ENCODE measurements at regions not wholly inside any gene's neighbourhood (a gene's known extent, or its start where the extent isn't known, plus 50 kb on each side); places are given as distances from the start of the nearest gene placed in this dataset.
A peak's percentile ranks its signal among the peaks of the same experiment; 100 is the strongest.

DNA sequence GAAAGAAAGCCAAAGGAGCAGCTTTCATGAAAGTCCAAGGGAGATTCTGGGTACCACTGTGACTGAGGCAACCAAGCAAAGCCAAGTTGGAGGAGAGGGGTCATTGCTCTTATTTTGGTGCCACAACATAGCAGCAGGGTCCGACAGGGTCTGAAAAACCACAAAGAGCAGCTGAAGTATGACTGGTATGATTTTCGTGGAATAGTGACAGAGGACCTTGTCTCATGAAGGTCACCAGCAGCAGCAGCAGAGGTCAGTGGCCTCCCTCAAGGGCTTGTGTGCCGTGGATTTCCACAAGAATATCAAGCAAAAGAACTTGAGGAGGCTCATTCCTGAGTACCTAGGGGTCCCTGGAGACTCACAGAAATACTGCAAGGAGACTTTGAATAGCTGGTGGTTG, 160.9 kb upstream of the SYT6 start:
- DNase-seq (ENCODE audit: low read depth) = no peak

DNA sequence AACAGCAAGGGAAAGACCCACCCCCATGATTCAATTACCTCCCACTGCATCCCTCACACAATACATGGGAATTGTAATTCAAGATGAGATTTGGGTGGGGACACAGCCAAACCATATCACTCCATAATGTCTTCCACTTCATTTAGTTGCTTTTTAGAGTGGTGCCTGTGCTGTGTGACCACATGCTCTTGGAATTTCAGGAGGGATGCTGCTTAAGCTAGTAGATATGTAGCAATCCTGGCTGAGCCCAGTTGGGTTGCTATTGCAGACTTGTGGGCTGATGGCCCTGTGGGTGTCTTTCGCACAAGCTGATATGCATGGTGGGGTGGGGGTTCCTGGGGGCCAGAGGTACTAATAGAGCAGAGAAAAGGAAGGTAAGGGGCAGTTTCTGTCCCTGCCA, 160.4 kb upstream of the SYT6 start:
- DNase-seq (ENCODE audit: low read depth) = no peak

DNA sequence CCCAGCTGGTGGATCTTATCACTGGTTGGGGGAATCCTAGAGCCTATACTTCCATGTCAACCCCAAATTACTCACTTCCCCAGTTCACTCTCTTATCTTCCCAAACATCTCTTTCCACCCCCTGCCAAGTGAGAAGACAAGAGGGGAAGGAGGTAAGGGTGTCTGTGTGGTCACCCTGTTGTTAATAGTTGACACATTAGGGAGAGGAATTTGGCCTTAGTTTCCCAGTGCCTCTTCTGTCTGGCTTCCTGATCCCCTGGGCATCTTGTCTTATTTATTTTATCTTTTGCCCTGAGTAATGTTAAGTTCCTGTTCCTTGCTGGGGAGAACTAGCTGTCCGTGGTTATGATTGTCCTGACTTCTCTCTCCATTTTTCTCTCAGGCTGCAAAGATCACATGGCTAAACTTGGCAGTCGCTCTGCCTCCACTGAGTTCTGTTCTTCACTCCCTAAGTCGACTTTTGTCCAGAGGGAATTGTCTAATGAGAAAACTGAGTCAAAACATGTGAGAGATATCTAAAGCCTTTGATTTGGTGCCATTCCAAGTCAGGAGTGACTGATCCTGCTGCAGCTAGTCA, 157.1 kb upstream of the SYT6 start:
- DNase-seq (ENCODE audit: low read depth) = no peak

DNA sequence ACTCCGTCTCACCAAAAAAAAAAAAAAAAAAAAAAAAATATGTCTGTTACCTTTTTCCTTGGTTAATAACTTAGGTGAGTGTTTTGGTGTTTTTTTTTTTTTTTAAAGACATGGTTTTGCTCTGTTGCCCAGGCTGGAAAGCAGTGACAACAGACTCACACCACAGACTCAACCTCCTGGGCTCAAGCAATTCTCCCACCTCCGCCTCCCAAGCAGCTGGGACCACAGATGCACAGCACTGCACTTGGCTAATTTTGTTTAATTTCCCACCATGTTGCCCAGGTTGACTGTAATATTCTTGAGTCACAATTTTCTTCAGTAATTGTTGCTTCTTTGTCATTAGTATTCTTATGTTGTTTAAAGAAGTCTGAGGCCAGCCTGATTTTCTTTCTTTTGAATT, 149.2 kb upstream of the SYT6 start:
- no peak for DNase-seq (ENCODE audit: low read depth)

DNA sequence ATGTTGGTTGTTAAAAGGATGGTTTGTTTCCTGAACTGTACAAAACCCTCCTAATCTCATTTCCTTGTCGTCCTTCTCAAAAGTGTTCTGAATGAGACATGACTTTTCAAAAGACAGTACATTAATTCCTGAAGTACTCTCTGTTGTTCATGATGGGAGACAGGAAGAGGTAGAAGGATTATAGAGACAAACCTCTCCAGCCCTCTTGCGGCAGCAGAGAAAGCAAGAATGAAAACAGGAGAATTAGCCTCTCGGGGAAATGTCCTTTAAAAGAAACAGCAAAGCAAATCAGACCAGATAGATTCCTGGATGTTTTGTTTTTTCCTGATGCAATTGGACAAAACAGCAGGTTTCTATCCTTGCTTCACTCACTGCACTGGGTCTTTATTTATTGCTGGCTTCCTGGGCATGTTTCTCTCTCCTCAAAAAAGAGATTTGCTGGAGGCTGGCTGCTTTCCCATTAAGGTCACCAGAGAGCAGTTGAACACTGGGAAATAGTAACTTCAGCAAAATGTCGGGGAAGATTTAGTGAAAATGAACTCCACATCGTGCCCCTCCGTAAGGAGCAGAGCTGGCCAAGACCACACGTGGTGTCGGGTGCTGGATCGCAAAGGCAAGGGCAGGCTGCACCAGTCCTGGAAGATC, 145.8 kb upstream of the SYT6 start:
- DNase-seq (ENCODE audit: low read depth) = no peak

DNA sequence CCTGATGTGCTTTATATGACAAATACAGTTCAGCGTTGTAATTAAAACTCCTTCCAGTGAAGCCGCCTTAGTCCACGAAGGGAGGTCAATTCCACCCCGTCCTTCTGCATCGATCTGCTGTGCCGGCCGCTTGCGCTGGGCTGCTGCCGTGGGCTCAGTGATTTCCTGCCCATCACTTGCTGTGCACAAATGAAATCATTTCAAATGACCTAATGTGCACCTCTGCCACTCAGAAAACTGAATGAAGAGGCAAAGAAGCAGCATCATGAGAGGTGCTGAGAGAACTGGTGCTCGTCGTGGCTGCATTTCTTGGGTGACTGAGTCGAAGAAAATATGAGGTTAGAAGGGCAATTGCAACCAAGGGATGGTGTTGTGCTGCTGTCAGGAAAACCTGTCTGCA, 144.3 kb upstream of the SYT6 start:
- DNase-seq (ENCODE audit: low read depth) = no peak

DNA sequence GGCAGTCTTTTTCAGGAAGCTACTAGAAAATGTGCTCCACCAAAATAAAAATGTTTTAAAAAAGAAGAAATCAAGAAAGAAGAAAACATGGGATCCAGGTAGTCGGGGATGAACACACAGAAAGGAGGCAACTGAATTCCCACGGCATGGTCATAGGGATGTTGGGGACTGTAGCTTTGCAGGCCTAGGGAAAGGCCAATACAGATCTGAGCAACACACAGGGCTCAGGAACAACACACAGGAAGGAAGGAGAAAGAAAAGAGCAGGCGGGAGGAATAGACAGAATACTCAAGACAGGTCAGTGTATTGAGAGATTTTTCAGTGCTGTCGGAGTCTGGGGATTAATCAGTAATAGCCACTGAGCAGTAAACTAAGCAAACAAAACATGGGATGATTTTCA, 142.7 kb upstream of the SYT6 start:
- DNase-seq (ENCODE audit: low read depth) = no peak

DNA sequence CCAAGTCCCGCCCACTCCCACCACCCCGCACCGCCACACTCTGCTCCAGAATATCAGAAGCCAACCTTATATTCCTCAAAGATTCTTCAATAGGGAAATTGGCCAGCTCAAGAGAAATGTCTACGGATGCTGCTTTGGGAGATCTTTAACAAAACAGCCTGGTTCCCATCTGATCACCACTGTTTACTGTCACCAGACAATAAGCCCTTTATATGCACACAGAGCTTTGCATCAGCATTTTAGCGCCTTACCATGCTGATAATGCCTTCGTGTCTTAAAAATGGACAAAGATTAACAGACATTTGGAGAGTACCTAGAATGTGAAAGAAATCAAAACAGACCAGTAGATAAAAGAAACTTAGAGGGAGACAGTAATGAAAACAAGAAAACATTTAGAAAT, 141.7 kb upstream of the SYT6 start:
- no peak for DNase-seq (ENCODE audit: low read depth)

DNA sequence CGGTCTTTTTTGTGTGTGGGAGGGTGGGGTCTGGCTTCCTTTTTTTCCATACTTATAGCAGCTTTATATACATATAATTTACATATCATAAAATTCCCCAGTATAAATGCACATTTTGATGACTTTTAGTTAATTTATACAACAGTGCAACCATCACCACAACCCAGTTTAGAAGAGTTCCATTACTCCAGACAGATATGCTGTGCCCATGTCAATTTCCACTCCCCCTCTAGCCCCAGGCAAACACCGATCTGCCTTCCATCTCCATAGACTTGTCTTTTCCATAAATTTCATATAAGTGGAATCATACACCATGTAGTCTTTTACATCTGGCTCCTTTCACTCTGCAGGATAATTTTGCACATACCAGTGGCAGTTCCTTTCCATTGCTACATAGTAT, 139.2 kb upstream of the SYT6 start:
- no peak for DNase-seq (ENCODE audit: low read depth)

DNA sequence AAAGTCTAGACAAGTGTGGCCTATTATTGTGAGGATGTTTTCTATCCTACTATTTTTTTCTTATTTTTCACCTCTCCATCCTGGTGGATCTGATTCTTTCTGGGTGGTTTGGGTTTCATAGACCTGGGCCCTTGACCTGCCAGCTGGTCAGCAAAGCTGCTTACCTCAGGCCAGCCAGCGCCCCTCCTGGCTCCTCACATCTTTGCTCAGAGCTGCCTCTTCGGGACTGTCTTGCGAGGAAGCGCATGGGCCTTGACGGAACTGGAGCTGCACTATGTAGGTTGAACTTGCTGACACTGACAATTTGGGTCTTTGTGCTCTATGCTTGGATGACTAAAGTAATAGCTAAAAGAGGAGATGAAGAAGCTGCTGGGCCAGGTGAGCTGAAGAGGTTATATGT, 138.5 kb upstream of the SYT6 start:
- DNase-seq (ENCODE audit: low read depth) = no peak

DNA sequence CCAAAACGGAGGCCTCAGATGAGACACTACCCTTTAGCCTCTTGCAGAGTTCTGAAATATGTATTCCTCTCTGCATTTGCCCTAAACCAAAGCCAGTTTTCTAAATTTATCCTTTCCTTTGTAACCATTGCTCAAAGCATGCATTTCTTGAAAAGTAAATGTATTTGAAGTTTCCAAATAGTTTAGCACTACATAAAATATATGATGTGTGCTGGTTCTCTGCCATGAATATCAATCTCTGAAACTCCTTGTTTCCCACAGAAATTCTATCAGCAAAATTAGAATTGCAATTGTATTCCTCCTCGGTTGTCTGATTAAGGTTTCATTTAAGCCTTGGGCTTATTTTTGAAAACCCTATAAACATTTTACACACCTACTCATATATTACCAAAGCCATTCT, 137.1 kb upstream of the SYT6 start:
- DNase-seq (ENCODE audit: low read depth) = no peak

DNA sequence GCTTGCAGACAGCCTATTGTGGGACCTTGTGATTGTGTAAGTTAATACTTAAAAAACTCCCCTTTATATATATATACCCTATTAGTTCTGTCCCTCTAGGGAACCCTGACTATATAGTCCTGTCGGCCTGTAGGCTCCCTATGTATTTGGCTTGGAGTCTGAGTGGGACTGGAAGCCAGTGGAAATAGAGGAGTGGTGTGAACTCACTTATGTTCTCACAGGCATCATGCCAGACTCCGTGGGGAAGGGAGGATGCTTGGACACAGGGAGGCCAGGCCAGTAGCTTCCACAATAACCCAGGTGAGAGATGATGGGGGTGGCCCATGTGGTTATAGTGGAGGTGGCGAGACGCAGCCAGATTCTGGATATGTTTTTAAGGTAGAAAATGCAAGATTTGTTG, 136.7 kb upstream of the SYT6 start:
- no peak for DNase-seq (ENCODE audit: low read depth)

DNA sequence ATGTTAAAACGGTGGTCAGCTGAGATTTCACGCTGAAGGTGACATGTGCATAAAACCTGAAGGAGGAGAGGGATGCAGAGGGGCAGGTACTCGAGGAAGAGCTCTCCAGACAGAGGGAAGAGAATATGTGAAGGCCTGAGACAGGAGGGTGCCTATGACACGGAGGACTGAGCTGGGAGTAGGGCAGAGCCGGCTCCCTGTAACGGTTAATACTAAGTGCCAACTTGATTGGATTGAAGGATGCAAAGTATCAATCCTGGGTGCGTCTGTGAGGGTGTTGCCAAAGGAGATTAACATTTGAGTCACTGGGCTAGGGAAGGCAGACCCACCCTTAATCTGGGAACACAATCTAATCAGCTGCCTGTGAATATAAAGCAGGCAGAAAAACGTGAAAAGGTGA, 136.2 kb upstream of the SYT6 start:
- no peak for DNase-seq (ENCODE audit: low read depth)

DNA sequence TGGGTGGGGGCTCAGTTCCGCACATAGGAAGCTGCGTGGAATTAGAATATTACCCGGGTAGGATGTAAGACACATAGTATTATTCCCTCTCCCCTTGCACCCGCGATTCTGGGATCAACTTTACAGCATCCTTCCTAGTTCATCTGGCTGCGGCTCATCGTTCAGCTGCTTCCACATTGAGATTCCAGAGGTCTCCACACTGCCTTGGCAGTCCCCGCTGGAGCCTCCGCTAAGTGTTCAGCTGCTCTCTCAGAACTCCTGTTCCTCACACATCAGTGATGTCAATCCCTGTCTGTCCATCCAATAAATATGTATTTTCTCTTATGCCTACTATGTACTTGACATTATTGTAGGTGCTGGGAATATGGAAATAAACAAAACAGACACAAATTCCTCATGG, 135.6 kb upstream of the SYT6 start:
- DNase-seq (ENCODE audit: low read depth) = no peak

DNA sequence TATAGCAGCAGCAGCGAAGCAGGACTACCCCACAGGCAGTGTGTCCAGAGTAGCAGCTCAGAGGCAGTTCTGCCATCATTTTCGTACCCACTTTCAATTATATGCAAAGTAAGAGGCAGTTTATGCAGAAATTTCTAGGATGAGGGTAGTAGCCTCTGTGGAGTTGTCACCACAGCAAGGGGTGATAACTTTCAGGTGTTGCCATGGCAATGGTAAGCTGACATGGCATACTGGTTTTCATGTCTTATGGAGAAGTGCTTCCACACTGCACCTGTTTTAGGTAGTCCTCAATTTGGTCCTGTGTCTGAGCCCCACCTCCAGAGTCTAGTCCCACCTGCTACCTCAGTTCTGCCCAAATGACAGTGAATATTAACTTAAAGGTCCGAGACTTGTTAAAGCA, 133.3 kb upstream of the SYT6 start:
- no peak for DNase-seq (ENCODE audit: low read depth)

DNA sequence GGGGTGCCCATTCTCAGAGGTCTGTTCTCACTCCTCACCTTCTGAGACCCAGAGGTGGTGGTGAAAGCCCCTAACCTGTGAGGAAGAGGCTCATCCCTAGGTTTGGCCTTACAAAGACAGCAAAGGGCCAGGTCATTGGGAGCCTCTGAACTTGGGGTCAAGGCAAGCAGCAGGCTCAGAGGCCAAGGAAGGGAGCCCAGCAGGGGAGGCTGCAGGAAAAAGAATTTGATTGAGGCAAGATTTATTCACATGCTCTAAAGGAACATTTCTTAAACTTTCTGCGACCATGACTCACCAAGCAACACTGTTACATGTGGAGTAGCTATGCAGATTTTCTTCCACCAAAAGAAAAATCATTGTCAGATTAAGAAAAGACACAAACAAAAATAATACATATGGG, 132.5 kb upstream of the SYT6 start:
- no peak for DNase-seq (ENCODE audit: low read depth)

DNA sequence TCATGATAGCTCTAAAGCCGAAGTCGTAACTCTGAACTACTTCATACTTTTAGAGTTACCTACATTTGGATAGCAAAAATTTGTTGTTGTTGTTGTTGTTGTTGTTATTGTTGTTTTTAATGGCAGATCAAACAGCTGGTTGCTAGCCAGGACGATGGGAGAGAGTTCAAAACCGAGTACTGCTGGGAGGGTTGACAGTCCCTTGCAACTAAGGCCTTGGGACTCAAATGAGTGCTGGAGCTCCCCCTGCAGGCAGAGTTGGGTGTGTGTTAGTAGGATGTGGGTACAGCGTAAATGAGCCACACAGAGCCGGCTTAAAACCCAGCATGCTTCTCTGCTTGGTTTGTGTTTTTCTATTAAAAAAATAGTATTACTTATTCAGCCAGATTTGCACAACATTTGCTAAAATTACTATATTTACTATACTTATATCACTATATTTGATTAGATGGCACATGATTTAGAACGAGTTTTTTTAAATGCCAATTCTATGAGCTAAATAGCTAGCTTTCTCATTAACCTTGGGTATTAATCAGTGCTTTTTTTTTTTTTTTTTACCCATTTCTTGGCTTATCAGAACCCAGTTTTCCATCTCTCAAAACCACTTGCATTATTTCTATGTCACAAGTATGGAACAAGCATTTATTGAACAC, 129.2 kb upstream of the SYT6 start:
- peak; percentile 55 for DNase-seq (ENCODE audit: low read depth)

DNA sequence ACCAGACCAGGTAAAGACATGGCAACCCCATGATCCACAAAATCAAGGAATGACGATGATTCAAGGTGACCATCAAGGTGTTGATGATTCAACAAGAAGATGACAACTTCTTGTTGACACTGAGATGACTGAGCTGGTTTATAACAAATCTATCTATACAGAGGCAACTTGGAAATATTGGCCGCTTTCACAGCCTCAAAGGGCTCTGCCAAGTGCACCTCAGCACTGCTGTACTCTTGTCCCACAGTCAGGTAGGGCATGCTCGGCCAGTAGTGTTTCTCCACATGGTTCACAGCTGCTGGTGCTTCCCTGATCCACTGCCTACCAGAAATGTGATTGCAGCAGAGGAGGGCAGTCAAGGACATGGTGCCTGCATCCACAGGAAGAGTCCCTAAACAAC, 125.2 kb upstream of the SYT6 start:
- no peak for DNase-seq (ENCODE audit: low read depth)

DNA sequence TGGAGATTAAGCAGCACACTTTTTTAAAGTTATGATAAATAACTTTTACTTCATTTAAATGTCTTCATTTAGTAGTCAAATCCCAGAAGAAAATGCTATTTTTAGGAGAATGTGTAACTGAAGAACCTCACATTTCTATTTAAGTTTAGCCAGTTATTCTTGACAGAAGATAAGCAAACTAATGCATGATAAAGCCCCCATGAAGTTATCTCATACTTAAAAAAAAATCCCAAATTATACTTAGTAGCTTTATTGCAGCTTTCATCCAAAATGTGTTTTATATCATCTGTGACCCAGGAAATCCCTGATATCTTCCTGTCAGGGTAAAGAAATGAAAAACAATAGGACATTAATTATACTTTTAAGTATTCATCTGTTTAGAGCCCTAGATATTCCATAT, 124.8 kb upstream of the SYT6 start:
- no peak for DNase-seq (ENCODE audit: low read depth)

DNA sequence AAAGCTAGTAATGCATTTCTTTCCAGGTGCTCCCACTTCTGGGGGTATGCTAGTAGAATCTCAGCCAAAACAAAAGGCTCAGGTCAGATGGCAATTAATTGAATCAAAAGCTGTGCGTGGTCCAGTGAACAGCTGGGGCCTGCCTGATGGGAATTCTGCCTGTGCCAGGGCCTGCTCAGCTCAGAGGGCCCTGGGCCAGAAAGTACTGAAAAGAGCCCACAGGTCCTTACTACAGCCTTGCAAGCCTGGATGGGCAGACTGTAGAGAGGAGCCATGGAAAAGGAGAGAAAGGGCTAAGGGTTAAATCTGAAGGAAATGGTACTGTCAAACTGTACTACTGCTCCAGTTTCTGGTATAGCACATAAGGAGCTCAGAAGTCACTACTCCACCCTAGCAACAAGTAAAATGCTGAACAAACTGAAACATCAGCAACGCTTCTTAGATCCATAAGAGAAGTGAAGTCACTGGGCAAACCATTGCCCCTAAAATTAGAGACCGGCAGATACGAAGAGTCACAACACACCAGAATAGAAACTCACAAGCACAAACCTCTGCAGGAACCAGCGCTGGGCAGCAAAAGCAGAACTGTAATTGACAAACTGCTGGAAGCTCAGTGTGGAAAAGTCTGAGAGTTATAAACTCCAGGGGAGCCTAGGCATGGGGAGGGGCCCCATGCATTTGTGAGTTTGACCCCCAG, 121.1 kb upstream of the SYT6 start:
- no peak for DNase-seq (ENCODE audit: low read depth)

DNA sequence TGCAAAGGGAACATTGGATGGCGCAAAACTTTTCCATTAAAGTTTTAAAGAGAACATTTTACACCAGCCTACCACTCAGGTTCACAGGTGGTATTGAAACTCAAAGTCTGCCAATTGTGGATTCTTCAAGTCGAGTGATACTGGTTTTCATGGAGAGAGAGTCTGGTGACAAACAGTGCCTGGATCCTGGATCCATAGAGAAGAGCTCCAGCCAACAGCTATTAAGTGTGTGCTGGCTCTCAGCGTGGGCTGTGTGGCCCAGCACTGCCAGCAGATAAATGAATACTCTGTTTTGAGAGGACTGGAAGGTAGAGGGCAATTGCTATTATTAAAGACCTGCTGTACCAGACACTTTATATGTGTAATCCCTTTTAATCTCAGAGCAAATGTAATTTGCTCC, 118.9 kb upstream of the SYT6 start:
- no peak for DNase-seq (ENCODE audit: low read depth)

DNA sequence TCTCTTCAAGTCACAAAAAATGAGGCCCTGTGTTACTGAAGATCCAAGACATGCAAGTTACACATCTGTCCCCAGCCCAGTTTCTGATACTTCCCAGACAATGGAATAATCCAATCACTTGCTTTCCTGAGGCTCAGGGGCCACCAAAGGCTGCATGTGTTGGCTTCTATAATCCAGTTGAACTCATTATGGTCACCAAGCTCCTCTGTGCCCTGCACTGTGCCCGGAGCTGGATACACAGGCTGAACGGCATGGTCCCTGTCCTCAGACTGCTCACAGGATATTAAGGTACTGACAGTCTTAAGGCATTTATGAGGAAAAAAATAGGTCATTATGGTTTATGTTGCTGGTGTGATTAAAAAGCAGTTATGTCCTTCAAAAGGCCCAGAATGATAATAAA, 117.0 kb upstream of the SYT6 start:
- no peak for DNase-seq (ENCODE audit: low read depth)

DNA sequence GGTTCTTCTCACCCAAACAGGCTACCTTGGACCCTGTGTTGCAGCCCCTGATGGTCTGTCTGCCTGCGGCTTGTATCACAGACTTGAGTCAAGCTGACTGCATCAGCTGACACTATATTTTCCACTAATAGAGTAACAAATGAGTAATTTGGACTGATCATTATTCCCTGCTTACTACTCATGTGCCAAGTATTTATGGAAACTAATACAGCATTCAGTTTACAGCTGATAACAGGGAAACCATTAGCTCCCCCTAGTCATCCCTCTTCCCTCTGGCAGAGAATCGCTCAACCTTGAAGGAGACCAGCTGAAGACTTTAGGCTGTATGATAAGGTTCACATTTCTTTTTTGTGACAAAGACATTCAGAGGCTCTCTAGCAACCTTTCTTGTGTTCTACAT, 116.6 kb upstream of the SYT6 start:
- DNase-seq (ENCODE audit: low read depth) = no peak

DNA sequence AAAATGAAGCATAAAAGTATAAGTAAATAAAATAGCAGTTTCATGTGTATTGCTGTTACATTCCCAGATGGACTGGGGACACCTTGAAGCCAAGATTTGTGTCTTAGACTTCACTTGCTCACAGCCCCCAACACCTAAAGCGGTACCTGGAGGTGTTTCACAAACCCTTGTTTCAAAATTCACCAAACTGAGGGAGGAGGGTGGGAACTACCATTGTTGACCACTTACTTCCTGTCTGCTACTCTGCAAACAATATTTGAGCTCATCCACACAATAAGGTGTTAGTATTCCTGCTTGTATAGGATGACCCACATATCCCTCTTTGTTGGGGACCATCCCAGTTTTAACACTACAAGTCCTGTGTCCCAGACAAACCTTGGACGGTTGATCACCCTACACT, 115.9 kb upstream of the SYT6 start:
- no peak for DNase-seq (ENCODE audit: low read depth)

All from stimulated activated CD8-positive, alpha-beta memory T cell treated with anti-CD3 and anti-CD28 coated beads, Interleukin-15, amount 100 ng/mL, for 24 hours (primary cell).